CD4-positive, alpha-beta T cell (primary cell): ENCODE measurements at regions not wholly inside any gene's neighbourhood (a gene's known extent, or its start where the extent isn't known, plus 50 kb on each side); places are given as distances from the start of the nearest gene placed in this dataset.

Source experiments
- ATAC-seq: fragments of 200-7000 bp; cut with Tn5 transposase; one replicate; pipeline ENCODE4 v1.10.0; 2022; ENCODE audit warnings: mild to moderate bottlenecking; ENCODE audit not compliant: poor library complexity
- CTCF ChIA-PET: fragments of 350-600 bp; sonication (Branson Sonifier 250); formaldehyde crosslinking; loops from one replicate; lab custom pipeline; 2021; ENCODE audit warnings: antibody characterized with exemption, inconsistent platforms; lab: Charles Lee
- POLR2A ChIA-PET: fragments of 350-600 bp; sonication (Branson Sonifier 250); formaldehyde crosslinking; loops from one replicate; lab custom pipeline; 2021; ENCODE audit warnings: antibody characterized with exemption, inconsistent platforms; lab: Charles Lee
- DNase-seq, 14 experiments: peaks; one replicate each; pipeline ENCODE4 v3.0.0-alpha.2; 2013 to 2020; ENCODE audit warnings: mixed read lengths in 2 of 14
- H3K27ac ChIP-seq, 2 donors: one replicate each; pipeline versions ENCODE4 v1.5.1 to v1.7.0; 2013; ENCODE audit warnings: low read length in 2 of 2, low read depth in 1 of 2, mild to moderate bottlenecking in 1 of 2
- H3K27me3 ChIP-seq, 2 experiments: 1 replicate in 1 of 2; 2 replicates in 1 of 2; pipeline versions ENCODE4 v1.6.1 to v1.7.0; 2013; ENCODE audit warnings: low read length in 2 of 2, control low read depth in 1 of 2, mild to moderate bottlenecking in 1 of 2, moderate library complexity in 1 of 2; ENCODE audit not compliant: insufficient read depth in 2 of 2, control insufficient read depth in 1 of 2
- H3K36me3 ChIP-seq: one replicate; pipeline ENCODE4 v1.6.1; 2013; ENCODE audit warnings: low read length, control low read depth; ENCODE audit not compliant: insufficient read depth
- H3K4me1 ChIP-seq: one replicate; pipeline ENCODE4 v1.6.1; 2013; ENCODE audit warnings: low read length, control low read depth; ENCODE audit not compliant: insufficient read depth
- H3K4me3 ChIP-seq: one replicate; pipeline ENCODE4 v1.5.1; 2013; ENCODE audit warnings: mild to moderate bottlenecking, low read length, moderate library complexity
- H3K9me3 ChIP-seq, 2 experiments: 1 replicate in 1 of 2; 2 replicates in 1 of 2; pipeline versions ENCODE4 v1.6.1 to v1.7.0; 2013; ENCODE audit warnings: low read length in 2 of 2, mild to moderate bottlenecking in 2 of 2, control low read depth in 1 of 2, moderate library complexity in 1 of 2; ENCODE audit not compliant: control insufficient read depth in 1 of 2, insufficient read depth in 1 of 2
- H3K27ac Mint-ChIP-seq: one replicate; pipeline ENCODE4 v1.8.0; 2020; ENCODE audit warnings: mixed read lengths
- H3K27me3 Mint-ChIP-seq: one replicate; pipeline ENCODE4 v1.8.0; 2021; ENCODE audit warnings: mixed read lengths
- H3K36me3 Mint-ChIP-seq: one replicate; pipeline ENCODE4 v1.8.0; 2021; ENCODE audit warnings: low read depth, mixed read lengths
- H3K4me1 Mint-ChIP-seq: one replicate; pipeline ENCODE4 v1.8.0; 2021; ENCODE audit warnings: low read depth, mixed read lengths
- H3K4me3 Mint-ChIP-seq: one replicate; pipeline ENCODE4 v1.8.0; 2020; ENCODE audit warnings: mild to moderate bottlenecking, mixed read lengths
- H3K9me3 Mint-ChIP-seq: one replicate; pipeline ENCODE4 v1.8.0; 2020; ENCODE audit warnings: mixed read lengths
- intact Hi-C, 2 experiments: fragments of 100-400 bp; cut with DNase I in 1 of 2; cut with micrococcal nuclease in 1 of 2; formaldehyde crosslinking; loops; one replicate each; pipeline versions ENCODE4 v1.15.1 to v1.9.0; 2023 to 2025; cut with DNase I, micrococcal nuclease
- TF ChIP-seq, protein P1 (sequence below): fragments of 200-600 bp; IDR thresholded peaks from one replicate; pipeline ENCODE4 v1.8.0; 2022; ENCODE audit warnings: antibody characterized with exemption, mild to moderate bottlenecking

DNA sequence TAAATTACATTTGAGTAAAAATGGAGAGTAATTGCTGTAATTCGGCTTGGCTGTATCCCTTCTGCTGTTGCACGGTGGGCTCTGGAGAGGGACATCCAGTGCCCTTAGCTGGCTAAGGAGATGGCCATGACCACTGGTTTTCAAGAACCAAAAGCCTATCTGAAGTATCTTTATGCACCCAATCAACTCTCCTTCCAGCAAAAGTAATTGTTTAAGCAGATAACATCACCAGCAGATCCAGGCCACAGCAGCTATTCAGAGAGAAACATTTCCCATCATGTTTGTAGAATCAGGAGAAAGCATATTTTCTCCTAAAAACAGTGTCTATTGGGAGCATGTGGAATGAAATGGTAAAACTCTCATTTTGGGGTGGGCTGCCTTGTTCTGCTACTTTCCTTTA lies 514.5 kb upstream of the RGMA start:
- Mint-ChIP-seq H3K4me1 (no peaks in the 10 kb centered on the region), H3K4me3 (no peak overlapping the region), H3K36me3 (no peaks in the 10 kb centered on the region), H3K9me3 (no peaks in the 10 kb centered on the region), H3K27me3 (peaks cover 8% of the 10 kb centered on the region), H3K27ac (no peak overlapping the region)
- TF ChIP-seq, protein P1, sequence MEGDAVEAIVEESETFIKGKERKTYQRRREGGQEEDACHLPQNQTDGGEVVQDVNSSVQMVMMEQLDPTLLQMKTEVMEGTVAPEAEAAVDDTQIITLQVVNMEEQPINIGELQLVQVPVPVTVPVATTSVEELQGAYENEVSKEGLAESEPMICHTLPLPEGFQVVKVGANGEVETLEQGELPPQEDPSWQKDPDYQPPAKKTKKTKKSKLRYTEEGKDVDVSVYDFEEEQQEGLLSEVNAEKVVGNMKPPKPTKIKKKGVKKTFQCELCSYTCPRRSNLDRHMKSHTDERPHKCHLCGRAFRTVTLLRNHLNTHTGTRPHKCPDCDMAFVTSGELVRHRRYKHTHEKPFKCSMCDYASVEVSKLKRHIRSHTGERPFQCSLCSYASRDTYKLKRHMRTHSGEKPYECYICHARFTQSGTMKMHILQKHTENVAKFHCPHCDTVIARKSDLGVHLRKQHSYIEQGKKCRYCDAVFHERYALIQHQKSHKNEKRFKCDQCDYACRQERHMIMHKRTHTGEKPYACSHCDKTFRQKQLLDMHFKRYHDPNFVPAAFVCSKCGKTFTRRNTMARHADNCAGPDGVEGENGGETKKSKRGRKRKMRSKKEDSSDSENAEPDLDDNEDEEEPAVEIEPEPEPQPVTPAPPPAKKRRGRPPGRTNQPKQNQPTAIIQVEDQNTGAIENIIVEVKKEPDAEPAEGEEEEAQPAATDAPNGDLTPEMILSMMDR: no peak
- no peaks in the 10 kb centered on the region for H3K36me3 ChIP-seq
- ChIA-PET POLR2A (no interaction called here), CTCF (no interaction called here)
- DNase-seq (no peak), ATAC-seq (no peak)
- H3K27me3 ChIP-seq: peaks cover 0 to 2% of the 10 kb centered on the region in 2 experiments
- no peak overlapping the region for H3K4me3 ChIP-seq
- H3K27ac ChIP-seq: no peak overlapping the region
- no peaks in the 10 kb centered on the region for H3K4me1 ChIP-seq
- intact Hi-C loops: no loop called here
- H3K9me3 ChIP-seq: no peaks in the 10 kb centered on the region

DNA sequence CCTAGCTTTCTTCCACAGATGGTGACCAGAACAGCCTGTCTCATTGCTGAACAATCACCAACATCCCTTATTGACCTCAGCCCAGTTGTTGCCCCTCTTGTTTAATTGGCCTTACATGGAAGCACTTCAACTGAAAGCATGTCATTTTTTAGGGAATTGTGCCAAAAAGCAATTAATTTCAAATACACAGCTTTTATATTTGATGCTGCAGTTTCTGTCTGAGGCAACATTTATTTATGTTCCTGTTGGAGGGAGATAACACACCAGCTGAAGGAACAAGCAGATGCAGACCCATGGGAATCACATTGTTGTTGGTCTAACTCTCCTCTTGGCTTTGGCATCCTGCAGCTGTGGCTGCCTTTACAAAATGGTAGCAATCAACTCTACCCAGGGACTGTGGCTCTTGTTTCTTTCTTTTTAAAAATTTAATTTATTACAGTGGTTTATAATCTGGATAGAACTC lies 498.1 kb upstream of the RGMA start:
- Histone ChIP-seq H3K4me1 (no peaks in the 10 kb centered on the region), H3K27ac (no peak overlapping the region), H3K4me3 (no peak overlapping the region), H3K36me3 (no peaks in the 10 kb centered on the region), H3K27me3 (peaks cover 4 to 6% of the 10 kb centered on the region in 2 experiments), H3K9me3 (no peaks in the 10 kb centered on the region)
- Mint-ChIP-seq H3K4me3 (no peak overlapping the region), H3K36me3 (no peaks in the 10 kb centered on the region), H3K27me3 (peaks cover 13% of the 10 kb centered on the region), H3K9me3 (no peaks in the 10 kb centered on the region), H3K4me1 (no peaks in the 10 kb centered on the region), H3K27ac (no peak overlapping the region)
- TF ChIP-seq, protein P1: no peak
- no peak for ATAC-seq
- intact Hi-C loops: no loop called here
- DNase-seq: no peak
- ChIA-PET CTCF (no interaction called here), POLR2A (no interaction called here)

DNA sequence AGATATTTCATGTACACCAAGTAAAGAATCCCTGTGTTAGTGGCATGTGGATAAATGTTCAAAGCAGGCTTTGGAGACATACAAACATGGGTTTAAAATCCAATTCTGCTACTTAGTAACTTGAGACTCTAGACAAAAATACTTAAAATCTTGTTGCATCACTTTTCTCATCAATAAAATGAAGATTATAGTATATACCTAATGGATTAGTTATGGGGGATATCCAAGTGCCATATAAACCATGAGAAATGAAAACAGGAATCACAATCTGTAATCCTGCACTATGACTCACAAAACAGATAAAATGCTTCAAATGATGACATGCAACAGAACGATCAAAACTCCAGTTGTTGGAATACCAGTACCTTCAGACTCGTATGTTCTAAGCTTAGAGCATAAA lies 496.0 kb upstream of the RGMA start:
- no peak for ATAC-seq
- Histone ChIP-seq H3K4me3 (no peak overlapping the region), H3K27ac (no peak overlapping the region), H3K27me3 (peaks cover 4 to 6% of the 10 kb centered on the region in 2 experiments), H3K4me1 (no peaks in the 10 kb centered on the region), H3K36me3 (no peaks in the 10 kb centered on the region), H3K9me3 (no peaks in the 10 kb centered on the region)
- peaks cover 13% of the 10 kb centered on the region for H3K27me3 Mint-ChIP-seq
- intact Hi-C loops: no loop called here
- peaks cover 4% of the 10 kb centered on the region for H3K9me3 Mint-ChIP-seq
- no peaks in the 10 kb centered on the region for H3K4me1 Mint-ChIP-seq
- no peak overlapping the region for H3K4me3 Mint-ChIP-seq
- TF ChIP-seq, protein P1: no peak
- H3K36me3 Mint-ChIP-seq: no peaks in the 10 kb centered on the region
- DNase-seq: no peak
- H3K27ac Mint-ChIP-seq: no peak overlapping the region
- ChIA-PET CTCF (no interaction called here), POLR2A (no interaction called here)
